22Rv1 (cell line): ENCODE measurements at regions not wholly inside any gene's neighbourhood (a gene's known extent, or its start where the extent isn't known, plus 50 kb on each side); places are given as distances from the start of the nearest gene placed in this dataset.

Experiments
- CTCF ChIP-seq: fragments of 450-650 bp; IDR thresholded peaks from 2 replicates; pipeline ENCODE4 v1.5.1; 2017; ENCODE audit warnings: mild to moderate bottlenecking
- ZFX ChIP-seq: fragments of 450-650 bp; IDR thresholded peaks from 2 replicates; pipeline ENCODE4 v1.6.1; 2017; ENCODE audit warnings: antibody characterized with exemption, borderline replicate concordance

GRCh38 chr15:85967553-85967952 is 112.1 kb upstream of the AGBL1 start:
- no peak for TF ChIP-seq CTCF
- TF ChIP-seq ZFX: no peak
